ENCODE measurements at regions not wholly inside any gene's neighbourhood (a gene's known extent, or its start where the extent isn't known, plus 50 kb on each side); places are given as distances from the start of the nearest gene placed in this dataset.

DNA sequence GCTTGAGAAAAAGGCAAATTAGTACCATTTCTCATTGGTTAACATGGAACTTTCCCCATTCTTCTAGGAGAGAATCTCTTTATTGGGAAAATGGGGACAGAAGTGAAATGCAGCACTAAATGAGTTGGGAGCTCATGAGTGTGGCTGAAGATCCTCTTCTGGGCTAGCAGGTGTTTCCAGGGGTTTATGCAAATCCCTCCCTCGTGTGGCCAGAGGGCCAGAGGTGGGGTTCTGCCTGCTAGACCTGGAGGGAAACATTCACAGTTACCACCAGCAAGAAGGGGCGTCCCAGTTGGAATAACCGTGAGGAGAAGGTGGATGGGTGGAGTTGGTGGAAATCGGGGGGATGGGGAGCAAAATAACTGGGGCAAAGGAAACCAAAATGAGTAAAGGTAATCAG lies 235.9 kb downstream of the KLF6 start:
- no peak for DNase-seq
- Mint-ChIP-seq H3K27me3 (peaks cover 9% of the 10 kb centered on the region), H3K27ac (no peak overlapping the region), H3K9me3 (peaks cover 8% of the 10 kb centered on the region), H3K36me3 (ENCODE audit: low read depth) (no peaks in the 10 kb centered on the region), H3K4me1 (peaks cover 5% of the 10 kb centered on the region), H3K4me3 (no peak overlapping the region)
- CTCF ChIA-PET: no interaction called here
- POLR2A ChIA-PET: no interaction called here

DNA sequence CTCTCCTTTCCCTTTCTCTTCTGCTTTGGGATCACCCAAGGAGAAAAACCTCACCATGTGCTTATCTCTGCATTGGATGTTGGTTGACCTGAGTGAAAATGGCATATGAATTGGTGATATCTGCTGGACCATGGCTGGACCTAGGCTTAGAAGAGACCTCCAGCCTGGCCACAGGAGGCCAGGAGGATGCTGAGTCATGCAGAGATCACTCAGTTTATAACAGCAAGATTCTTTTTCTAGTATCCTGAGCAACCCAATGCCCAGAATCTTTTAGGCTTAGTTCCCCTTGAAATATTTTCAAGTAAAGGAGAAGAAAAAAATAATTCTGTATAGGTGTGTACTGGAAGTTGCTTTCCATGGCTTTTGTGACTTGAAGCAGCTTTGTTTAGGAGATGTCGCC lies 236.3 kb downstream of the KLF6 start:
- DNase-seq: no peak
- Mint-ChIP-seq H3K36me3 (ENCODE audit: low read depth) (no peaks in the 10 kb centered on the region), H3K27me3 (peaks cover 9% of the 10 kb centered on the region), H3K27ac (no peak overlapping the region), H3K4me3 (no peak overlapping the region), H3K4me1 (peaks cover 3% of the 10 kb centered on the region), H3K9me3 (peaks cover 8% of the 10 kb centered on the region)
- ChIA-PET CTCF (no interaction called here), POLR2A (no interaction called here)

DNA sequence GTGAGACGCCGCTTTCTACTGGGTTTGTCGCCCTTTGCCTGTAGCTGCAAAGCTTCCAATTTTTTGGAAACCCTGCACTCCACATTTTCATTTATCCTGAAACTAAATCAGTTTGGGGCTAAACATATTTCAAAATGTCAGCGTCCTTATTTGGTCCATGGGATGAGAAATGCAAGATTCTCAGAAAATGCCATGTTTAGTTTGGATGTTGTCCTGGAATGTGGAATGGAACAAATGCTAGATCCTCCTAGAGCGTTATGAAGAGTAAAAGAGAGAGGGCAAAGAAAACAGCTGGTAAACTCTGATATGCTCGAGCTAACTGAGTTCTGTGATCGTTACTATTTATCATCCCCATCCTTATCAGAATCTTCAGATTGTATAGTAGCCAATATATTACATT lies 236.9 kb downstream of the KLF6 start:
- Mint-ChIP-seq H3K27me3 (peaks cover 9% of the 10 kb centered on the region), H3K36me3 (ENCODE audit: low read depth) (no peaks in the 10 kb centered on the region), H3K4me3 (no peak overlapping the region), H3K4me1 (no peaks in the 10 kb centered on the region), H3K27ac (no peak overlapping the region), H3K9me3 (peaks cover 8% of the 10 kb centered on the region)
- ChIA-PET CTCF (no interaction called here), POLR2A (no interaction called here)
- DNase-seq: no peak

DNA sequence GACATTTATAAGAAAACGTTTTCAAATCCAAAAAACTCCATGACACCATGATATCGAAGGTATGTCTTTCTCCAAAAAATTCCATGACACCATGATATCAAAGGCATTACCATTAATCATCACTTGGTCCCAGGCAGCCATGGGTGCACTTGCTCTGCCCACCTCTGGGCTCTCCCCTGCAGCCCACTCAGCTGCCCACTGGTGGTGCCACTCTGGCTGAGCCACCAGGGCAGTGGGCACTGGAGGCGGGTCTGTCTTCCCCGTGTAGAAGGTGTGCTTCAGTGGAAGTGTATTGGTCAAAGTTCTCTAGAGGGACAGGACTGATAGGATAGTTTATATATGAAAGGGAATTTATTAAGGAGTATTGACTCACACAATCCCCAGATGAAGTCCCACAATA lies 240.4 kb downstream of the KLF6 start:
- POLR2A ChIA-PET: no interaction called here
- peaks cover 7% of the 10 kb centered on the region for H3K27me3 Mint-ChIP-seq
- no peaks in the 10 kb centered on the region for H3K4me1 Mint-ChIP-seq

DNA sequence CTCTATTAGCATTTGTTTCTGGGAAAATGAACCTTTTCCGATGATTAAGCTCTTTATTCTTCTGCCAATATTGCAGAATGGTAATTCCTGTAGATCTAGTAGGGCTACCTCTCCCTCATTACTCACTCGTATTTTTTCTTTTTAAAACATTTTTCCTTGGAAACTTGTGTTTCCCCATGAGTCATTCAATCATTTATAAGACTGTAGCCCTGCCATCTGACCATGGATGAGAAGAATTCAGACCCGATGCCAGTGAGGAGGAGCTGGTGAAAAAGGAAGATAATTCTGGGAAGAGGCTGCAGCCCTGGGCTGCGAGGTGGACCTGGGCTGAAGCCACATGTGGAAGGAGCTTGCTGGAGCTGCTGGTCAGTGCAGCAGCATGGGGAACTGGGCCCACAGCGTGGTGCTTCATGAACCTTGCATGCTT lies 242.8 kb downstream of the KLF6 start:
- CTCF ChIA-PET: interaction anchor here (1.0 to 1.1 kb wide), 2 partner anchors 8 to 98 kb away, joined by 3 read pairs; no protein-coding TSS in a partner anchor
- Mint-ChIP-seq H3K27ac (no peak overlapping the region), H3K36me3 (ENCODE audit: low read depth) (no peaks in the 10 kb centered on the region), H3K4me1 (no peaks in the 10 kb centered on the region), H3K27me3 (no peaks in the 10 kb centered on the region), H3K4me3 (no peak overlapping the region), H3K9me3 (no peaks in the 10 kb centered on the region)
- no peak for DNase-seq
- POLR2A ChIA-PET: no interaction called here

More for the DNA sequence above, 240.4 kb downstream of the KLF6 start:
- H3K9me3 Mint-ChIP-seq: peaks cover 8% of the 10 kb centered on the region
- H3K4me3 Mint-ChIP-seq: no peak overlapping the region
- H3K36me3 Mint-ChIP-seq (ENCODE audit: low read depth): no peaks in the 10 kb centered on the region
- H3K27ac Mint-ChIP-seq: no peak overlapping the region
- CTCF ChIA-PET: no interaction called here
- DNase-seq: no peak

DNA sequence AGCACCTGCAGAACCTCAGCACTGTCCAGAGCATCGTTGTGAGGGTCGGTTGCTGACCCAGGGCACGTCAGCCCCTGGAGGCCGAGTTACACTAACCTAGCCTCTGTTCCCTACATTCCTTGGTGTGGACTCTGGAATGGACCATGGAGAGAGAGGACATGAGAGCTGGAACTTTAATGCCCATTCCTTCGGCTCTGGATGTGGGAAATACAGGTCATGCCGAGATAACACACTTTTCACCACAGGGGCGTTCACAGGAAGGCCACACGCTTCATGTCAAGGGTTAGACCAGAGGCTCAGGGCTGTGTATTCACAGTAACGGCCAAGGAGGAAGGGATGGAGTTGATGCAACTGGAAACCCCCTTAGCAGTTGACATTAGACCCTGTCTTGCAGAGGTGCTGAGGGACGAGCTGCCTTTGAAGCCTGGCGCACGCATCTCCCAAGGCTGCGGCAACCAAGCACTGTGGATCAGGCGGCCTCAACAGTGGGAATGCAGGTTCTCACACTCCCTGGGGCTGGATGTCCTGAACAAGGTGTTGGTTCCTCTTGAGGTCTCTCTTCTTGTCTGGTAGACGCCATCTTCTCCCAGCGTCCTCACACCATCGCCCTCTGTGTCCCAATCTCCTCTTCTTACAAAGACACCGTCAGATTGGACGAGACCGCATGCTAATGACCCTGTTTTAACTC lies 245.2 kb downstream of the KLF6 start:
- ChIA-PET POLR2A (no interaction called here), CTCF (no interaction called here)
- Mint-ChIP-seq H3K4me1 (no peaks in the 10 kb centered on the region), H3K9me3 (no peaks in the 10 kb centered on the region), H3K27me3 (no peaks in the 10 kb centered on the region), H3K4me3 (no peak overlapping the region), H3K36me3 (ENCODE audit: low read depth) (no peaks in the 10 kb centered on the region), H3K27ac (no peak overlapping the region)
- no peak for DNase-seq

DNA sequence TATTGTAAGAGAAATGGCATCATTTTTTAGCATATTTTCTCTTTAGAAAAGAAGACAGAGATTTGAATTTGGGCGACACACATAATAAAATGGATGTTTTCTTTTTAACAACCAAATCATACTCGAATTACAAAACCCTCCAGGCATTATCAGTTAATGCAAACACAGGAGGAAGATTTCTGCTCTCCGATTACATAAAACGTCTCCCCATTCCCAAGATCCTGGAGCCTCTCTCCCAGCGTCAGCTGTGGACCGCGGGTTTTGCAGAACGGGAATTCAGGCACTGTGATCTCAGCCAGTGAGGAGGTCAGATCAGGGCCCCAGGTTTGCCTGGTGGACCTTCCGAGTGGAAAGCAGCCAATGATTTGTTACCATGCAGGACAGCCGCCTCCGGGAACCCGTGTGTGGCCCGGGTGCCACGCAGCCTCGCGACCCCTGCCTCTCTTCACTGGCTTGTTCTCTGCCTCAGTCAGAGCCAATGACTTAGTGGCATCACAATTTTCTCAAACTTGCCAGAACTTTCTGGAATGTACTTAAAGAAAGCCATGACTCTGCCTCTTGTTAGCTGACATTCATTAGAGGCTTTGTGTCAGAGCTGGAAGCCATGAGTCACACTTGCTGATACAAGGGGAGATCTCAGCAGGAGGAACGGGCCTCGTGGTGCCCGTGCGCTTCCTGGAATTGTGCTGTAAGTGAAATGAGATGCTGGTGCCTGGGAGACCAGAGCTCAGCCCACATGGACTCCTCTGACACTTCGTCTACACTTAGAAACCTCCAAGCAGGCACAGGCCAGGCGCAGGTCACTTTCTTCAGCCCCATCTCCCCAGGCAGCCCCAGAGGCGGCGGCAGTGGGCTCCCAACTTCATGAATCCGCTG lies 246.1 kb downstream of the KLF6 start:
- Mint-ChIP-seq H3K9me3 (no peaks in the 10 kb centered on the region), H3K4me3 (no peak overlapping the region), H3K36me3 (ENCODE audit: low read depth) (no peaks in the 10 kb centered on the region), H3K4me1 (no peaks in the 10 kb centered on the region), H3K27ac (no peak overlapping the region), H3K27me3 (no peaks in the 10 kb centered on the region)
- DNase-seq: no peak
- POLR2A ChIA-PET: no interaction called here
- CTCF ChIA-PET: no interaction called here

DNA sequence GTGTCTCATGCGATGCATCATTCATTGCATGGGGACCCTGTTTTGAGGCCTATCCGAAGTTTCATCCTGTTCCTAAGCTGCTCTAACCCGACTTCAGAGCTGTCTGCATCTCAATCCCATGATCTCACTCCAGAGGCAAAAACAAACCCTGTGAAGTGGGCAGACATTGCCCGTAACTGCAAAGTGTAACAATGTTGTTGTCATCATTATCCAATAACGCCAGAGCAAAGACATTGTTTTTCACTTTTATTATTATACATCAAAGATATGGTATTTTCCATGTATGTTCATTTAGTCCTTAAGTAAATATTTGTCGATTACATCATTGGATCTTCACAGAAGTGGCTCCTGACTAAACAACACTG lies 246.7 kb downstream of the KLF6 start:
- Mint-ChIP-seq H3K9me3 (no peaks in the 10 kb centered on the region), H3K4me3 (no peak overlapping the region), H3K27me3 (no peaks in the 10 kb centered on the region), H3K4me1 (no peaks in the 10 kb centered on the region), H3K36me3 (ENCODE audit: low read depth) (no peaks in the 10 kb centered on the region), H3K27ac (no peak overlapping the region)
- POLR2A ChIA-PET: no interaction called here
- CTCF ChIA-PET: no interaction called here
- DNase-seq: no peak

DNA sequence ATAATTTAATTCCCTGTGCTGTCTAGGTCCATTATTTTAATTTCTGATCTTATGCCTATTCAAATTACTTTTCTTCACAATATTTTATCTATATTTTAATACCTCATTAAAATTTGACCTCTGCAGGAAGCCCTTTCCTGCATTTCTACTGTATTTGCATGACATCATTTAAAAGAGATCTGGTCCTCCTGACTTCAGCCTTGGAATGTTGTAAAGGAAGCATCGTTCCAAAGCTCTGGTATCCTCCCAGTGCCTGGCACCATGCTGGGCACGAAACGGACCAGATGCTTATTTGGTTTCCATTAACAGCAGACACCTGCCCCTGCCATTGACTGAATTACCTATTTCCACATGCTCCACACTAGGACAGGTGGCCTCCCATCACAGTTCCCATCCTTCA lies 247.5 kb downstream of the KLF6 start:
- CTCF ChIA-PET: no interaction called here
- Mint-ChIP-seq H3K4me1 (no peaks in the 10 kb centered on the region), H3K4me3 (no peak overlapping the region), H3K27me3 (no peaks in the 10 kb centered on the region), H3K27ac (no peak overlapping the region), H3K36me3 (ENCODE audit: low read depth) (no peaks in the 10 kb centered on the region), H3K9me3 (no peaks in the 10 kb centered on the region)
- POLR2A ChIA-PET: no interaction called here
- no peak for DNase-seq

DNA sequence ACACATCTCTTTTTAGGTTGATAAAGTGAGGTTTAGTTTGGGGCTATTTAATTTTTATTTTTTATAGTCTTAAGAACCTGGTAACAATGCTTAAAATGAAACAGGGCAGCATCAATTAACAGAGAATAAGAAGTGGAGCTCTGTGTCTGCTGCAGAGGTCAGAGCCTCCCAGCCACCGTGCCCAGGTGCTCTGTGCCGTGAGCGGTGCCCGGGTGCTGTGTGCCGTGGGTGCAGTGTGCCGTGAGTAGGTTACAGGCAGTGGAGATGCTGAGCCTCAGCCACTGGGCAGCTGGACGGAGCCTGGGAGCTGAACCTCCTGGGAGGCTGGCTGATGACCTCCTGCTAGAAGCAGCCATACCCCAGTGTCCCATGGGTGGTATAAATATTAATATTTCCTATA lies 250.0 kb downstream of the KLF6 start:
- H3K36me3 Mint-ChIP-seq (ENCODE audit: low read depth): no peaks in the 10 kb centered on the region
- no peak overlapping the region for H3K27ac Mint-ChIP-seq
- no peaks in the 10 kb centered on the region for H3K9me3 Mint-ChIP-seq
- no peak overlapping the region for H3K4me3 Mint-ChIP-seq
- no peak for DNase-seq
- no peaks in the 10 kb centered on the region for H3K27me3 Mint-ChIP-seq
- ChIA-PET POLR2A (no interaction called here), CTCF (interaction anchor here (0.6 to 0.9 kb wide), 2 partner anchors 223 to 554 kb away, joined by 3 to 4 read pairs; no protein-coding TSS in a partner anchor)
- H3K4me1 Mint-ChIP-seq: no peaks in the 10 kb centered on the region

DNA sequence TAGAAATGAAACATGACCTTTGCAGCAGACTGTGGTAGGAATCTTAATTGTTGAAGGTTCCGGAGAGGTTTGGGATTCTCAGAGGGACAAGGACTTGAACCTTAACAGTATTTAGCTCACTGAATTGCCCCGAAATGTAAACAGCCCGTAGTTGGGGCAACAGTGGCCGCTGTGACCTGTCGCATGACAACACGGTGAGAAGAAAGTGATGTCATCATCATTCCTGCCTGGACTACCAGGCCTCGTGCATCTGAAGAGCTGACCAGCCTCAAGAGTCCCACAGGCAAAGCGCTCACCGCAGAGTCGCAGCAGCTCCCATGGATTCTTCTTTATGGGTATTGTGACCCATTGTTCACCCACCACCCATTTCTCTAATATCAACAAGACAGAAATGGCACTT lies 250.6 kb downstream of the KLF6 start:
- H3K27me3 Mint-ChIP-seq: no peaks in the 10 kb centered on the region
- H3K9me3 Mint-ChIP-seq: no peaks in the 10 kb centered on the region
- CTCF ChIA-PET: interaction anchor here (0.9 kb wide), 1 partner anchor 223 kb away, joined by 3 read pairs; no protein-coding TSS in a partner anchor
- H3K36me3 Mint-ChIP-seq (ENCODE audit: low read depth): no peaks in the 10 kb centered on the region
- no peaks in the 10 kb centered on the region for H3K4me1 Mint-ChIP-seq
- DNase-seq: no peak
- POLR2A ChIA-PET: no interaction called here
- no peak overlapping the region for H3K27ac Mint-ChIP-seq
- H3K4me3 Mint-ChIP-seq: no peak overlapping the region

DNA sequence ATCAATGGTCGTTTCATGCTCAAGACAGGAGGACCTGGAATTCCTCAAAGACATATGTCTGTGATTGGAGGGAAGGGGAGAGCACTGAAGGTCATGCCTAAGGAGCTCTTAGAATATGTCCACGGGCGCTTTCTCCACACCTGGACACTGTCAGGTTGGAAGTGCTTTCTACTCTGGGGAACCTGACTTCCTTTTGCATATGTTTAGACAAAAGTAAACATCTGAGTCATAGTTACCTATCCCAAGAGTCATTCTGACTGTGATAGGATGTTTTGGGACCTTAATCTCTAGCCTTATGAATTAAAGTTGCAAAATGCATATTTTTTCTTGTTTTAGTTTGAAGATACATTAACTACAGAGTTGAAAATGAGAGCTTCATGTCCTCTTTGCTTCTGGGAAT lies 251.7 kb downstream of the KLF6 start:
- no peak for DNase-seq
- no peaks in the 10 kb centered on the region for H3K9me3 Mint-ChIP-seq
- H3K36me3 Mint-ChIP-seq (ENCODE audit: low read depth): no peaks in the 10 kb centered on the region
- no peak overlapping the region for H3K27ac Mint-ChIP-seq
- POLR2A ChIA-PET: no interaction called here
- H3K27me3 Mint-ChIP-seq: no peaks in the 10 kb centered on the region
- H3K4me3 Mint-ChIP-seq: no peak overlapping the region
- CTCF ChIA-PET: no interaction called here
- no peaks in the 10 kb centered on the region for H3K4me1 Mint-ChIP-seq

DNA sequence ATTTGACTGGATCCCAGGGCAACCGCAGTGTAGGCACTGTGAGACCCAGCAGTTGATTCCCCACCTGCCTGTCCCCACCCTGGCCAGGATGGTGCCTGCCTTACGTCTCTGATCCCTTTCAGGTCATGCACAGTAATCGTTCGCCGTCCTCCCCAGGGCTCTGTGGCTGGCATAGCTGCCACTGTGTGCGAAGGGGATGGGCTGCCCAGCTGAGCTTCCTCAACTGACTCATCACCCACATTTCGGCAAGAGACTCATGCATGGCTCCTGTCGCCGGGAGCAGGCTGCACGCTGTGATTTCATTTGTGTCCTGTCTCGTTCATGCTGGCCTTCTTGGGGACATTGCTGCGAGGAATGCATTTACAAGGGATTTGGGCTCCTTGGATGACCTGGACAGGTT lies 252.4 kb downstream of the KLF6 start:
- no peaks in the 10 kb centered on the region for H3K4me1 Mint-ChIP-seq

DNA sequence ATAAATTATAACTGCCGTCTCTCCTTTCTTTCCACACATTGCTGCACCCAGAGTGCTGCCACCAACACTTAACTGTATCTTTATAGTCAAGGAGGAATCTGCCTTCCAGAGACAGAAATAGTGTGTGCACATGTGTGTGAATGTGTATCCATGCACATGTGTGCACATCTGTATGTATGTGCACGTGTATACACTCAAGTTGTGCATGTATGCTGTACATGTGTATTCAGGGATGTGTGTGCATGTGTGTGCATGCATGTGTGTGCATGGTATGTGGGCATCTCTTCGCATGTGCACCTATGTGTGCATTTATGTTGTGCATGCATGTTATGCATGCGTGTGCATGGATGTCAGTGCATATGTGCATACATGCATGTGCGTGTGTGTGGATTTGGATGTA lies 253.3 kb downstream of the KLF6 start:
- Mint-ChIP-seq H3K4me1 (no peaks in the 10 kb centered on the region), H3K27me3 (no peaks in the 10 kb centered on the region), H3K36me3 (ENCODE audit: low read depth) (no peaks in the 10 kb centered on the region), H3K9me3 (no peaks in the 10 kb centered on the region), H3K27ac (no peak overlapping the region), H3K4me3 (no peak overlapping the region)
- ChIA-PET POLR2A (no interaction called here), CTCF (no interaction called here)
- DNase-seq: no peak

More for the DNA sequence above, 252.4 kb downstream of the KLF6 start:
- Mint-ChIP-seq H3K36me3 (ENCODE audit: low read depth) (no peaks in the 10 kb centered on the region), H3K27ac (no peak overlapping the region), H3K27me3 (no peaks in the 10 kb centered on the region), H3K4me3 (no peak overlapping the region), H3K9me3 (no peaks in the 10 kb centered on the region)
- ChIA-PET CTCF (no interaction called here), POLR2A (no interaction called here)
- no peak for DNase-seq
